ENCODE measurements at regions not wholly inside any gene's neighbourhood (a gene's known extent, or its start where the extent isn't known, plus 50 kb on each side); places are given as distances from the start of the nearest gene placed in this dataset.

DNA sequence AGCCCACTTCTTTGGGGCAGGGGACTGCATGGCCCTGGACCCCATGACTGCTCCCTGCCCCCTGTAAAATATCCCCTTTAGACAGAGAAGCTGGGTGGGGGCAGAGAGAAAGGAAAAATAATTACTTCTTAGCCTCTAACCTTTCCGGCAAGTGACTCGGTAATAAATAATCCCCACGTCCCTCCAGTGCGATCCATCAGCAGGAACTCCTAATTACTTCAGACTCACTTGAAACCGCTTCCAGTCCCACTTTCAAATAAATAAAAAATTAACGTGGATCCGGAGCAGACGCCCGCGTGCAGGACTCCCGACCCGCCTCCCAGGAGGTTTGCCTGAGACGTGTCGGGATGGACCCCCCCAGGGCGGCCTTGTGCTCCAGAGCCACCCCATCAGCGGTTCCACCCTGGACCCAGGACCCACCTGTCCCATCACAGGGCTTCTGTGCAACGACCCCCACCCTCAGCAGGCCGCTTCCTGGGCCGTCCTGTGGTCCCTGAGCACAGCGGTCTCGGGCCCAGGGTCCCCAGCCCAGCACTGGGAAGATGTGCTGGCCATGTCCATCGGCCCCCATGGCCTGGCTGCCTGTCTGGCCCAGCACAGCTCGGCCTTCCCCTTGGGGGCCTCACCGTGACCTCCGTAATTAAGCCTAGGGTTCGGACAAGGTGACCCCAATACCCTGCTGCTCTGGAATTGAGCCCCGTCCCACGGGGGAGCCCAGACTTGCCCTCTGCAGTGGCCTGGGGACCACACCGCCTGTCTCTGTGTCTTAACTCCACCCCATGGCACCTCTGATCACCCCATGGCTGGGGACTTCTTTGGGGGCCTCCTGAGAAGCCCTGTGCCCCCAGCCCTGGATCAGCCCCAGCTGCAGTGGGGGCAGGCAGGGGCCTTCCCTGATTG is 108.0 kb downstream of the UNCX start:
- Histone ChIP-seq H3K4me2 (ENCODE audit: extremely low read depth, insufficient read depth, low read length) (no peak overlapping the region), H3K4me1 (ENCODE audit: control insufficient read depth, extremely low read depth, insufficient read depth, low read length) (no peaks in the 10 kb centered on the region), H3K4me3 (replicated peaks in 1 of 4; ENCODE audit: control extremely low read depth in 1 of 4, insufficient read depth in 1 of 4, low read depth in 3 of 4, low read length in 4 of 4) (no peak overlapping the region), H3K27me3 (ENCODE audit: control insufficient read depth, insufficient read depth, low read length) (no peaks in the 10 kb centered on the region), H3K9ac (ENCODE audit: insufficient read depth, low read length) (no peak overlapping the region), H3K27ac (ENCODE audit: insufficient read depth, low read length) (no peak overlapping the region), H3K9me3 (ENCODE audit: control insufficient read depth, insufficient read depth, low read depth, low read length) (no peaks in the 10 kb centered on the region), H4K20me1 (ENCODE audit: control insufficient read depth, extremely low read depth, insufficient read depth, low read length) (no peaks in the 10 kb centered on the region), H3K79me2 (ENCODE audit: control insufficient read depth, insufficient read depth, low read length) (no peaks in the 10 kb centered on the region), H2AFZ (ENCODE audit: low read length) (no peak overlapping the region), H3K36me3 (ENCODE audit: control insufficient read depth, insufficient read depth, low read length) (no peaks in the 10 kb centered on the region)
- no peak for DNase-seq (ENCODE audit: low read depth in 2 of 2)
- TF ChIP-seq, protein P1, sequence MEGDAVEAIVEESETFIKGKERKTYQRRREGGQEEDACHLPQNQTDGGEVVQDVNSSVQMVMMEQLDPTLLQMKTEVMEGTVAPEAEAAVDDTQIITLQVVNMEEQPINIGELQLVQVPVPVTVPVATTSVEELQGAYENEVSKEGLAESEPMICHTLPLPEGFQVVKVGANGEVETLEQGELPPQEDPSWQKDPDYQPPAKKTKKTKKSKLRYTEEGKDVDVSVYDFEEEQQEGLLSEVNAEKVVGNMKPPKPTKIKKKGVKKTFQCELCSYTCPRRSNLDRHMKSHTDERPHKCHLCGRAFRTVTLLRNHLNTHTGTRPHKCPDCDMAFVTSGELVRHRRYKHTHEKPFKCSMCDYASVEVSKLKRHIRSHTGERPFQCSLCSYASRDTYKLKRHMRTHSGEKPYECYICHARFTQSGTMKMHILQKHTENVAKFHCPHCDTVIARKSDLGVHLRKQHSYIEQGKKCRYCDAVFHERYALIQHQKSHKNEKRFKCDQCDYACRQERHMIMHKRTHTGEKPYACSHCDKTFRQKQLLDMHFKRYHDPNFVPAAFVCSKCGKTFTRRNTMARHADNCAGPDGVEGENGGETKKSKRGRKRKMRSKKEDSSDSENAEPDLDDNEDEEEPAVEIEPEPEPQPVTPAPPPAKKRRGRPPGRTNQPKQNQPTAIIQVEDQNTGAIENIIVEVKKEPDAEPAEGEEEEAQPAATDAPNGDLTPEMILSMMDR (conservative IDR thresholded peaks at IDR 0.05 in 1 of 2, IDR thresholded peaks at IDR 0.05 in 1 of 2; ENCODE audit: low read depth in 1 of 2, low read length in 2 of 2), result no peak
- TF ChIP-seq EZH2 (IDR thresholded peaks at IDR 0.05; ENCODE audit: low read length, missing control alignments), result no peak

DNA sequence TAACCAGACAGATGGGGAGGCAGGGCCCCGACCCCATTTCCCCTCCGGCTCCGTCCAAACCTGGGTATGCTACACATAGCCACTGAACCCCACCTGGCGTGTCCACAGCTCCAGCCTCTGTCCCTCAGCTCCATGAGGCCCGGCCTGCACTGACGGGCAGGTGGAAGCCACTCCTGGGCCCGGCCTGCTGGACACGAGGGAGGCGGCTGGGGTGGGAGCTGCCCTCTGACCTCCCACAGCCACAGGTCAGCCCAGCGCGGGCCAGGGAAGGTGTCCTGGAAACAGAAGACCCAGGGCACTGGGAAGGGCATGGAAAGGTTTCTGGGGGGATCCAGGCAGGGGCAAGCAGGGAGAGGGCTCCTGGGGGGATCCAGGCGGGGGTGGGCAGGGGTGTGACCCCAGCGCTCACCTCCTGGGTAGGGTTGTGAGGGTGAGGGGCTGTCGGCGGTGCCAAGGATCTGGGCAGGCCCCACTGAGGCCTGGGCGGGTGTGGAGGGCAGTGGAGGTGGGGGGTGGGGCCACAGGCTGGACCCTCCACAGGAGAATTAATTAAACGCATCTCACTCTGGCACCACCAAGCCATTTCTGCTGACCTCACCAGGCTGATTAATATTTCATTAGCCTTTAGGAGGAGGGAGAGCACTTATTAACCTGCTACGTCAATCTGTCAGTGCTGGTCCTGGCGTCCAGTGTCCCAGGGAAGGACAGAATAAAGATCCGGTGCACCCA is 108.9 kb downstream of the UNCX start:
- no peak overlapping the region for H3K27ac ChIP-seq (ENCODE audit: insufficient read depth, low read length)
- H4K20me1 ChIP-seq (ENCODE audit: control insufficient read depth, extremely low read depth, insufficient read depth, low read length), result no peaks in the 10 kb centered on the region
- H3K79me2 ChIP-seq (ENCODE audit: control insufficient read depth, insufficient read depth, low read length), result no peaks in the 10 kb centered on the region
- H3K9me3 ChIP-seq (ENCODE audit: control insufficient read depth, insufficient read depth, low read depth, low read length), result no peaks in the 10 kb centered on the region
- no peak overlapping the region for H3K4me3 ChIP-seq (replicated peaks in 1 of 4; ENCODE audit: control extremely low read depth in 1 of 4, insufficient read depth in 1 of 4, low read depth in 3 of 4, low read length in 4 of 4)
- no peaks in the 10 kb centered on the region for H3K36me3 ChIP-seq (ENCODE audit: control insufficient read depth, insufficient read depth, low read length)
- H3K4me1 ChIP-seq (ENCODE audit: control insufficient read depth, extremely low read depth, insufficient read depth, low read length), result no peaks in the 10 kb centered on the region
- DNase-seq (ENCODE audit: low read depth in 2 of 2), result no peak
- H3K27me3 ChIP-seq (ENCODE audit: control insufficient read depth, insufficient read depth, low read length), result no peaks in the 10 kb centered on the region
- no peak overlapping the region for H3K4me2 ChIP-seq (ENCODE audit: extremely low read depth, insufficient read depth, low read length)
- no peak overlapping the region for H2AFZ ChIP-seq (ENCODE audit: low read length)
- TF ChIP-seq EZH2 (IDR thresholded peaks at IDR 0.05; ENCODE audit: low read length, missing control alignments), result no peak
- TF ChIP-seq, protein P1 (conservative IDR thresholded peaks at IDR 0.05 in 1 of 2, IDR thresholded peaks at IDR 0.05 in 1 of 2; ENCODE audit: low read depth in 1 of 2, low read length in 2 of 2), result no peak
- H3K9ac ChIP-seq (ENCODE audit: insufficient read depth, low read length), result no peak overlapping the region

GRCh38 chr7:1342090-1342640 is 109.5 kb downstream of the UNCX start:
- Histone ChIP-seq H3K79me2 (ENCODE audit: control insufficient read depth, insufficient read depth, low read length) (no peaks in the 10 kb centered on the region), H3K4me1 (ENCODE audit: control insufficient read depth, extremely low read depth, insufficient read depth, low read length) (no peaks in the 10 kb centered on the region), H3K27me3 (ENCODE audit: control insufficient read depth, insufficient read depth, low read length) (no peaks in the 10 kb centered on the region), H4K20me1 (ENCODE audit: control insufficient read depth, extremely low read depth, insufficient read depth, low read length) (no peaks in the 10 kb centered on the region), H2AFZ (ENCODE audit: low read length) (no peak overlapping the region), H3K4me3 (replicated peaks in 1 of 4; ENCODE audit: control extremely low read depth in 1 of 4, insufficient read depth in 1 of 4, low read depth in 3 of 4, low read length in 4 of 4) (no peak overlapping the region), H3K9ac (ENCODE audit: insufficient read depth, low read length) (no peak overlapping the region), H3K36me3 (ENCODE audit: control insufficient read depth, insufficient read depth, low read length) (no peaks in the 10 kb centered on the region), H3K4me2 (ENCODE audit: extremely low read depth, insufficient read depth, low read length) (no peak overlapping the region), H3K27ac (ENCODE audit: insufficient read depth, low read length) (no peak overlapping the region), H3K9me3 (ENCODE audit: control insufficient read depth, insufficient read depth, low read depth, low read length) (no peaks in the 10 kb centered on the region)
- TF ChIP-seq, protein P1 (conservative IDR thresholded peaks at IDR 0.05 in 1 of 2, IDR thresholded peaks at IDR 0.05 in 1 of 2; ENCODE audit: low read depth in 1 of 2, low read length in 2 of 2), result no peak
- no peak for TF ChIP-seq EZH2 (IDR thresholded peaks at IDR 0.05; ENCODE audit: low read length, missing control alignments)
- DNase-seq (ENCODE audit: low read depth in 2 of 2), result no peak
